GM13976 (cell line): ENCODE measurements at regions not wholly inside any gene's neighbourhood (a gene's known extent, or its start where the extent isn't known, plus 50 kb on each side); places are given as distances from the start of the nearest gene placed in this dataset.

Source experiments
- DNase-seq: peaks from one replicate; pipeline ENCODE4 v3.0.0; 2012; ENCODE audit warnings: low spot score
- CTCF ChIP-seq: IDR thresholded peaks from 2 replicates; pipeline ENCODE4 v1.5.1; 2012; ENCODE audit warnings: borderline replicate concordance, mild to moderate bottlenecking; ENCODE audit not compliant: insufficient read depth; ENCODE audit errors: extremely low read depth, missing control alignments, control extremely low read depth
- in situ Hi-C: fragments of 300-500 bp; cut with MboI; formaldehyde crosslinking; loops from one replicate; pipeline ENCODE4 v1.12.0; 2022; ENCODE audit warnings: low sequenced_read_pairs, mixed read lengths, inconsistent platforms; ENCODE audit not compliant: unreplicated experiment

DNA sequence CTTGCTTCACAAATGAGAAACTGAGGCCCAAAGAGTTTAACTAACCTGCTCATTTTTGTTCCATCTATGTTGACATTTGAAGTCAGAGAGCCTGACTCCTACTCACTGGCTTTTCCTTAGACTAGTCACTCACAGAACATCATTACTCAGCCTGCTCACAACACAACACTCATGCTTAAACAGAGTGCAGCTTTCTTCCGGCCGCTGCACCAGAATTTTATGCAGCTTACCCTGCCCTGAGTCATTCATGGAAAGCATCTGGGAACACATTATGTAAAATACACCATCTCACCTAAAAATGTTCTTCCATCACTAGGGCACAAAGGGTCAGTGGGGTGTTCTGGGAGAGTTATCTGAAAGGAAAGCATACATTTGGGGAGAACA lies 303.4 kb downstream of the SPRY2 start:
- DNase-seq = no peak
- in situ Hi-C loops = no loop called here
- no peak for TF ChIP-seq CTCF

DNA sequence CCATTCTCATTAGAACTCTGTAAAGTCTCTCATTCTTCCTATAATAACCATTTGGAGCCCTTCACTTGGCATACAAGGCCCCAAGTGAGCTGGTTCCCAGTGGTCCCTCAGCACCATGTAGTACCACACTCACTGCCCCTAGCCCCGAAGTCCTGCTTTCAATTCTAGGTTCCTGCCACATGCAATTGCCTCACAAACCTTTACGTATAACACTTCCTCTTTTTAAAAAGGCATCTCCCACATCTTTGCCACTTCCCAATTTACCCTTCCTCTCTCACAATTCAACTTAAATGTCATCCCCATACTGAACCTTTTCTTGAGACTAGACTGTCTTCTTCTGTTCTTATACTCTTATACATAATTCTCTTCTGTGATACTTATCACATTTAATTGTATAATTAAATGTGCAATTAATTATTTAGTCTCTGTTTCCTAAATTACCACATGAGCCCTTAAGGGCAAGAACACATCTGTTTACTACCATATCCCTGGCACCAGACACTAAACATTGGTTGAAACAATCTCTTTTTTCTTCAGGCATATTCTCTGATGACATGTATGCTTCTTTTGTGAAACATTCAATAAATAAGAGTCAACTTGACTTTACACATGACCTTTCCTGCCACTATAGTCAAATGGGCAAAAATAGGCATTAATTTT lies 304.0 kb downstream of the SPRY2 start:
- DNase-seq = no peak
- in situ Hi-C loops = no loop called here
- TF ChIP-seq CTCF = no peak

DNA sequence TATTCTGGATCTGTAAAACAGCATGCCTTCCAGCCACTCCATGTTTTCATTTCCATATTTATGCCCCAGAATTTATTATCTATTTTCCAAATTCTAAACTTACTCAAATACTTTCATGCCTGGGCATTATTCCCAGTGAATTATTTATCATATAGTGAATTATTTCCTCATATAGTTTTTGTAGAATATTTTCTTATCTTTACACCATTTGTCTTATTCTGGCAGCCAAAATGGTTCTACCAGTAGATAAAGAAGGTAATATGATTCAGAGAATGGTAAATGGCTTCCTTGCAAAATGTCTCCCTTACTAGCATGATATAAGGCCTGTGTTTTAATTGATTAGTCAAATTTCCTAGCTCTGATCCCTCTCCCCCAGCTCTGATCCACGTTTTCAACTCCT lies 305.8 kb downstream of the SPRY2 start:
- DNase-seq = no peak
- in situ Hi-C loops = no loop called here
- no peak for TF ChIP-seq CTCF

DNA sequence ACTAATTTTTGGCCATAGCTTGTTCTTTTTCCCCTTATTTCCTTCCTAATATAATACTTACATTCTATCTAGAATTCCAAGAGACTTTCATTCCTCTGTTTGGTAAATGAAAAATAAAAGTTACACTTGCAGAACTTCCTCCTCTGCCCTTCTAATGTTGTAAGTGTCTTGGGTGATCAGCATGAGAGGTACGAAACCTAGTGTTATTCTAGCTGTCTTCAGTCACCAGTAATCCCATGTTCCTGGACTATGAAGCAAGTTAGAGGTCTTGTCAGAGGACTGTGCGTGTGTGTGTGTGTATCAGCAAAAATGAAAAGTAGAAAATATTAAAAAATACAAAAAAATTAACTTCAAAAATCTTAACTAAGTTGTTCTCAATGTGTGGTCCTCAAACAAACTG lies 307.0 kb downstream of the SPRY2 start:
- in situ Hi-C loops = no loop called here
- no peak for TF ChIP-seq CTCF
- no peak for DNase-seq

DNA sequence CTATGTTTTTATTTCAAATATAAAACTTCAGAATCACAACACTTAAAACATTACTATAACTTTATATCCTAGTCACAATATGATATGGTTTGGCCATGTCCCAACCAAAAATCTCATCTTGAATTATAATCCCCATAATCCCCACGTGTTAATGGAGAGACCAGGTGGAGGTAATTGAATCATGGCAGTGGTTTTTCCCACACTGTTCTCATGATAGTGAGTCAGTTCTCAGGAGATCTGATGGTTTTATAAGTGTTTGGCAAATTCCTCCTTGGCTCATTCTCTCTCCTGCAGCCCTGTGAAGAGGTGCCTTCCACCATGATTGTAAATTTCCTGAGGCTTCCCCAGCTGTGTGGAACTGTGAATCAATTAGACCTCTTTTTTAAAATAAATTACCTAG lies 307.6 kb downstream of the SPRY2 start:
- no peak for TF ChIP-seq CTCF
- in situ Hi-C loops = no loop called here
- no peak for DNase-seq

DNA sequence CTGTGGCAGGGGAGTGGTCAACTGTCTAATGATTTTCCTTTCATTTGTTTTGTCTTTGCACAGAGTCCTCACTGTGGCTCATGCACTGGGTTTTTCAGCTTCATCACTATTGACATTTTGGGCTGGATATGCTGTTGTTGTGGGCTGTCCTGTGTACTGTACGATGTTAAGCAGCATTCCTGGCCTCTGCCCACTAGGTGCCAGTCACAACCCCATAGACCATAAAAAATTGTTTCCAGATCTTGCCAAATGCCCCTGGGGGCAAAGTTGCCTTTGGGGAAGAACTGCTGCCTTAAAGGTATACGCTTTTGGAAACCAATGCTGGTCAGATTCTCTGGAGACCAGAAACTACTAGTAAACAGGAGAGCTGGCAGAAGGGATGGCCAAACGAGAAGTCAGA lies 310.4 kb downstream of the SPRY2 start:
- in situ Hi-C loops = no loop called here
- TF ChIP-seq CTCF = no peak
- DNase-seq = no peak

GRCh38 chr13:80029170-80029569 lies 311.8 kb downstream of the SPRY2 start:
- no peak for DNase-seq
- no peak for TF ChIP-seq CTCF
- in situ Hi-C loops = no loop called here
